Loucy (cell line): ENCODE measurements at regions not wholly inside any gene's neighbourhood (a gene's known extent, or its start where the extent isn't known, plus 50 kb on each side); places are given as distances from the start of the nearest gene placed in this dataset.

Experiments
- H2AFZ ChIP-seq: fragments of 200-600 bp; sonication (generic); 2 replicates; pipeline ENCODE4 v1.6.0; 2016; ENCODE audit warnings: antibody characterized with exemption, mild to moderate bottlenecking, low read length, moderate library complexity
- H3F3A ChIP-seq: fragments of 200-600 bp; 2 replicates; pipeline ENCODE4 v1.6.0; 2016; ENCODE audit warnings: antibody characterized with exemption, low read depth, mild to moderate bottlenecking
- H3K27me3 ChIP-seq: fragments of 200-600 bp; sonication (generic); 2 replicates; pipeline ENCODE4 v1.6.1; 2014; ENCODE audit warnings: low read length, mild to moderate bottlenecking; ENCODE audit not compliant: insufficient read depth, poor library complexity, severe bottlenecking
- H3K36me3 ChIP-seq: fragments of 200-600 bp; sonication (generic); 2 replicates; pipeline ENCODE4 v1.6.1; 2016; ENCODE audit warnings: low read length; ENCODE audit not compliant: insufficient read depth
- H3K4me1 ChIP-seq: fragments of 200-600 bp; sonication (generic); 2 replicates; pipeline ENCODE4 v1.5.1; 2014; ENCODE audit warnings: low read length, mild to moderate bottlenecking; ENCODE audit not compliant: insufficient read depth, poor library complexity, severe bottlenecking
- H3K4me2 ChIP-seq: fragments of 200-600 bp; sonication (generic); 2 replicates; pipeline ENCODE4 v1.6.0; 2014; ENCODE audit warnings: antibody characterized with exemption, low read length, low read depth, mild to moderate bottlenecking; ENCODE audit not compliant: poor library complexity, severe bottlenecking
- H3K4me3 ChIP-seq: fragments of 200-600 bp; sonication (generic); 2 replicates; pipeline ENCODE4 v1.5.1; 2014; ENCODE audit warnings: low read length, mild to moderate bottlenecking, mixed read lengths; ENCODE audit not compliant: poor library complexity, severe bottlenecking
- H3K79me2 ChIP-seq: fragments of 200-600 bp; sonication (generic); 2 replicates; pipeline ENCODE4 v1.6.1; 2014; ENCODE audit warnings: low read length; ENCODE audit not compliant: insufficient read depth
- H3K9ac ChIP-seq: fragments of 200-600 bp; sonication (generic); 2 replicates; pipeline ENCODE4 v1.6.0; 2014; ENCODE audit warnings: mild to moderate bottlenecking, low read depth, low read length, moderate library complexity; ENCODE audit not compliant: poor library complexity, severe bottlenecking
- H3K9me2 ChIP-seq: fragments of 200-600 bp; sonication (generic); replicated peaks from 2 replicates; pipeline ENCODE4 v1.6.1; 2016; ENCODE audit warnings: low read depth, low read length, mixed read lengths
- H3K9me3 ChIP-seq: fragments of 200-600 bp; sonication (generic); 2 replicates; pipeline ENCODE4 v1.6.1; 2014; ENCODE audit warnings: mild to moderate bottlenecking, antibody characterized with exemption, low read length, low read depth; ENCODE audit not compliant: insufficient read depth
- H4K20me1 ChIP-seq: fragments of 200-600 bp; sonication (generic); 2 replicates; pipeline ENCODE4 v1.6.0; 2014; ENCODE audit warnings: antibody characterized with exemption, low read length, mild to moderate bottlenecking; ENCODE audit not compliant: insufficient read depth, poor library complexity, severe bottlenecking
- CTCF ChIP-seq: fragments of 200-600 bp; sonication (generic); conservative IDR thresholded peaks from 2 replicates; pipeline ENCODE4 v1.5.1; 2014; ENCODE audit warnings: mild to moderate bottlenecking, antibody characterized with exemption, low read length

- H3K9me2 ChIP-seq: no peaks in the 10 kb centered on the region
- H3K79me2 ChIP-seq: no peaks in the 10 kb centered on the region
- H4K20me1 ChIP-seq: no peaks in the 10 kb centered on the region
- no peak overlapping the region for H2AFZ ChIP-seq
- H3K9me3 ChIP-seq: no peaks in the 10 kb centered on the region
- H3K4me3 ChIP-seq: no peak overlapping the region
- H3K4me2 ChIP-seq: no peak overlapping the region
- H3K9ac ChIP-seq: no peak overlapping the region
- no peaks in the 10 kb centered on the region for H3F3A ChIP-seq
- no peaks in the 10 kb centered on the region for H3K4me1 ChIP-seq
- no peaks in the 10 kb centered on the region for H3K36me3 ChIP-seq
- no peak for TF ChIP-seq CTCF
- H3K27me3 ChIP-seq: no peaks in the 10 kb centered on the region
These were observed 51.5 kb upstream of the ARHGAP24 start for GRCh38 chr4:85423431-85423830.
